ENCODE measurements at regions not wholly inside any gene's neighbourhood (a gene's known extent, or its start where the extent isn't known, plus 50 kb on each side); places are given as distances from the start of the nearest gene placed in this dataset.

GRCh38 chr4:17427991-17428390, 83.9 kb downstream of the QDPR start:
- TF ChIP-seq POLR2AphosphoS5 (IDR thresholded peaks at IDR 0.05; ENCODE audit: low read depth, low read length) = no peak
- no peak for TF ChIP-seq TAF1 (IDR thresholded peaks at IDR 0.05; ENCODE audit: low read depth, low read length)
- no peak for TF ChIP-seq POLR2A (IDR thresholded peaks at IDR 0.05; ENCODE audit: low read depth, low read length)
- TF ChIP-seq PAX5 (IDR thresholded peaks at IDR 0.05; ENCODE audit: insufficient read depth, low read length, severe bottlenecking) = no peak
